SH-SY5Y (cell line): ENCODE measurements at regions not wholly inside any gene's neighbourhood (a gene's known extent, or its start where the extent isn't known, plus 50 kb on each side); places are given as distances from the start of the nearest gene placed in this dataset.

Experiments
- GATA2 ChIP-seq: IDR thresholded peaks from 2 replicates; pipeline ENCODE4 v1.6.1; 2011; ENCODE audit warnings: mild to moderate bottlenecking, low read depth, low read length
- GATA3 ChIP-seq: IDR thresholded peaks from 2 replicates; pipeline ENCODE4 v1.6.1; 2011; ENCODE audit warnings: low read depth, mild to moderate bottlenecking, low read length, moderate library complexity

GRCh38 chr21:27173053-27173452 lies 206.2 kb upstream of the ADAMTS5 start:
- no peak for TF ChIP-seq GATA2
- TF ChIP-seq GATA3: no peak
